Stimulated activated CD4-positive, alpha-beta T cell treated with anti-CD3 and anti-CD28 coated beads, Interleukin-2, amount 100 ng/mL, for 48 hours (primary cell): ENCODE measurements at regions not wholly inside any gene's neighbourhood (a gene's known extent, or its start where the extent isn't known, plus 50 kb on each side); places are given as distances from the start of the nearest gene placed in this dataset.

Experiments
- DNase-seq, 2 donors: peaks; one replicate each; pipeline ENCODE4 v3.0.0-alpha.2; 2020

DNA sequence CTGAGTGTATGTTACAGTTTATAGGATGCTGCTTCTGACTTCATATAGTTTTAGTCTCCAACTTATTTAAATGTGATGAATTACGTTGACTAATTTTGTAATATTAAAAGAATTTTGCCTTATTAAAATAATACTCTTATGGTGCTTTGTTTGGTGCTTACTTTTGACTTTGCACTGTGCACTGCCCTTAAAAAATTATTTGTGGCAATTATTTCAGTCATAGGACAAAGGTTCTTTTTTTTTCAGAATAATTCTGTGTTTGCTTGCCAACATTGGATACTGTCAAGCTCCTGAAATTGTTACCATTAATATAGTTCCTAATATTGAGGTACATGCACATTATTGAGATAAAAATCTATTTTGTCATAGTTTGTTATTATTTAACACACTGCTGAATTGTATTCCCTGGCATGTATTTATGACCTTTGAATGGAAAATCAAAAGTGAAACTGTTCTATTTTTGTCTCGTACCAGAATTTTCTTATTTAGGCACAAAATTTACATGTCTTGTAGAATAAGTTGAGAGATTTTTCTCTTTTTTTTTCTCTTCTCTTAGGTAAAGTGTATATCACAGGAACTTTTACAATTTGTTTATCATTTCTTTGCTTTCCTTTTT, 572.8 kb upstream of the KLHL29 start:
- no peak for DNase-seq

DNA sequence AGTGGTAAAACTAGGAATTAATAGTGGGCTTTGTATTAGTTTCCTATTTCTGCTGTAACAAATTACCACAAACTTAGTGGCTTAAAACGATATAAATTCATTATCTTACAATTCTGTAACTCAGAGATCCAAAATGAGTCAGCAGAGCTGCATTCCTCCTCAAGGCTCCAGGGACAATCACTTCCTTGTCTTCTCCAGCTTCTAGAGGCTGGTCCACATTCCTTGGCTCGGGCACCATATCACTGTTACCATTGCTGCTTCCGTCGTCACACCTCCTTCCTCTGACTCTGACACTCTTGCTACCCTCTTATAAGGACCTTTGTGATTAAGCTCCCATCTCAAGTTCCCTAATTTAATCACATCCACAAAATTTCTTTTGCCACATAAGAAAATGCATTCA, 567.8 kb upstream of the KLHL29 start:
- DNase-seq: no peak

DNA sequence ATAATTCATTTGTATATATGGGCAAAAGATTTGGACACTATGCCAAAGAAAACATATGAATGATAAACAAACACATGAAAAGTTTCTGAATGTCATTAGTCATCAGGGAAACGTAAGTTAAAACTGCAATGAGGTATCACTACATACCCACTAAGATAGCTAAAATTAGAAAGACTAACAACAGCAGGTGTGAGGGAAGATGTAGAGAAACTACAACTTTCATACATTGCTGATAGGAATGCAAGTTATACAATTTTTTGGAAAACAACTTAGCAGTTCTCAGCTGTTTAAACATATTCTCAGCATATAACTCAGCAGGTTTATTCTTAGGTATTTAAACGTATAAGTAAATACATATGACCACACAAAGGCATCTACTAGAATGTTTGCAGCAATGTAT, 563.5 kb upstream of the KLHL29 start:
- DNase-seq: no peak

DNA sequence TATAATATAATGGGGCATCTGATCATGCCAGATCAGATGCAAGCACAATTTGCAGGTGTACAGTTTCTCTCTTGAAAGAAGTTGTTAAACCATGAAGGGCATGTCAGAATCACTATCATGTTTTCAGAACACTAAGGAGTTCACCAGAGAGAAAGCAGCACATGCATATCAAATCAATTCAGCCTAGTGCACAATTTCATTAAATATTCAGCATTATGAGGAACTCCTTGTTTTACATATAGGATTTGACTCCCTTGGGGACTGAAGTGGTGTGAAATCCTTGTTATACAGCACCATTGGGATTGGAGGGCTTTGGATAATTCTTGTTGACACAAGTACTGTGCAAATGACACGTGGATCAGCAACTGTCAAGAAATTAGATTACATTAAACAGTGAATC, 562.1 kb upstream of the KLHL29 start:
- DNase-seq: no peak

DNA sequence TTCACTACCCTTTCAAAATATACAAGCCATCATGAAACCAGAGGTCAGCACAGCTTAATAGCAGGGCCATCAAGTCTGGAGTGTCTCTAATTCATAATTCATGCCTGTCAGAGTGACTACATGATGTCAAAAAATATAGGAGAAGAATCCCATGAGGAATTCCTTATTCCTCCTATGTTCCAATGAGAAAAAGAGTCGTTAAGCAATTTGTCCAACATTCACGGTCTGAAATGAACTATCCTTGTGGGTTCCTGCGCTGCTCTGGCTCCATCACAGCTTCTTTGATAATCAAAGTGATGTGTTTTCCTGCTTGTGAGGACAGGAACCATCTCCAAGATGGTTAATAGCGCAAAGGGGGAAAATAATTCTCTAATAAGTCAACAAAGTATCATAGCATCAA, 560.4 kb upstream of the KLHL29 start:
- no peak for DNase-seq

DNA sequence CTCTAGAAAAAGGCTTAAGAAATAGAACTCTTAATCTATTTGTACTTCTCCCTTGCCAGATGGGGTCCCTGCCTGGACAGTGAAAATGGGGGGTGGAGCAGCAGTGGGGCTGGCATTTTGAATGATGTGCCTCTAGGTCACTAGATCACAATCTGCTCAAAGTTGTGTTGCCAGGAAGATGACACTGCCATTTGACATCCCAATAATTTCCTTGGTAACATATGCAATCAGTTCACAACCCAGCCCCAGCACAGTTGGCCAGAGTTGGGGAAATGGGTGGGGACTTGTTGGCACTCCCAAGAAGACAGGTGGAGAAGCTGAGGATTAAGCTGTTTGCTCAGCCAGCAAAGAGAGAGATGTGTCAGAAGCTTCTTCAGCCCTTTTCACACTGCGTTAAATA, 558.3 kb upstream of the KLHL29 start:
- no peak for DNase-seq

DNA sequence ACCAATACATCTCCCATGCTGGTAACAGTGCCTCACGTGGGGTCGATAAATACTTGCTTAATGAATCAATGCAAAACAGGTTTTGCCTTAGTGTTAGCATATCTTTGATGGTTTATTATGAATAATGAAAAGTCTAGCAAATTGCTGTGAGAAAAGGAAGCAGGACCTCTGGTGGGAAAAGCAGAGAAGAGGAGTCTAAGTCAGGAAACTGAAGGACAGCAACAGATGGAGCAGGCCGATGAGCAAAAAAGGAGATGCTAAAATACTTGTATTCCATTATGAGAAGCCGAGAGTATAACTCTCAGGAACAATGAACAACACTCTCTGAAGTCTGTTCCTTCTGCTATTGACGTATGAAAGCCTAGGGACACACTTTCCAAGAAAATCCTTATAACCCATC, 555.2 kb upstream of the KLHL29 start:
- DNase-seq: no peak

DNA sequence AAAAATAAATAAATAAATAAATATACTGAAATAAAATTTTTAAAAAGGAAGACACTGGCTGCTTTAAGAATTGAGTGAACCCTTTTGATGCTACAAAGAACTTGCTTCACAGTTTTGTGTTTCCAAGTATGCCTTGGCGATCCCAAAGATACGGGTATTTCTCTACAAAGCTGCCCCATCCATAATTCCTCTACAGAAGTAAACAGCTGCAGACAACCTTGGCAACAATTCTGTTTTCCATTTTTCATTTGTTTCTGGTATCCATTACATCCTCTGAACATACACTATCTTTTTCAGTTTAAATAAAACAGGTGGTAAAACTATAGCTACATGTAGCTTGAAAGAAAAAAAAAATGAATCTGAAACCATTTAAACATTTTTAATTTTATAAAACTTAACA, 552.8 kb upstream of the KLHL29 start:
- DNase-seq: no peak

DNA sequence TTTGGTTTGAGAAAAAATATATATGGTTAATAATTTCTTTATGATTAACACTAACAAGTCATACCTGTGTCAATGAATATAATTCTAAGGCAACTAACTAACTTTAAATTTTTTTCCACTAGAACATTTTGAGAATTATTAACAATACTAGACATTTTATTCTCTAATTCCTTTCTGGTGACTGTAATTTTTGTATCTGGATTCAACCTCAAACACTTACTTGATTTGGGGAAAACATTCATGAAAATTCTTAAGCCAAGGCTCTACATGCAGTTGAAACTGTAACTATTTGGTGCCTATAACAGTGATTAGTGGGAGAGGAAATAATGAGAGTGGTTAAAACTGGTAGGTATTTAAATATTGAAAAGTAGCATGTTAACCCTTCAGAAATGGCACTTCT, 546.5 kb upstream of the KLHL29 start:
- no peak for DNase-seq

DNA sequence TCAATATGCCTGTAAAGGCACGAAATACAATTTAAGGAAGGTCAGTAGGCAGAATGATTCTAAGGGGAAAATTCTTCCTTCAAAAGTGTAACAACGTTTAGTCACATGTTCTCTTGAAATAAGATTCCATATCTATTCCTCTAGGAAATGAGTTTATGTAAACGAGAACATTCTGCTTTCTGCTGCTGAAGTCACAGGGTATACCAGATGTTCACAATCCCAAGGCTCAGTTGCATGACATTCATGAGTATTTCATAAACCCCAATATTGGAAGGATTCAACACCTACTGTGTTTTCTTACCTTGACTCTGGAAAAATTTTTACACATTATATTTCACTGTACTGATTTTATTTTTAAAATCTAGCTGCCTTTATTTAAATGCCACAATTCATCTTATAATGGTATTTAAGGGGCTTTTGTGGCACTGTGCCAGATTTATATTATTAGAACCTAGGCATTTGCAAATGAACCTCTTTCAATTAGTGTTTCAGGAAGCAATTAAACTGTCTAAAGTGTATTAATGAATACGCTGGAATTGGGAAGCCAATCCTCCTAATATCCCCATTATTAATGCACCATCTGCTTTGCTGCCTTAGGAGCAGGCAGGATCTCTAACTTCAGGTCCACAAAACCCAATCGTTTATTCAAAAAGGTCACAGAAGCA, 542.6 kb upstream of the KLHL29 start:
- no peak for DNase-seq

DNA sequence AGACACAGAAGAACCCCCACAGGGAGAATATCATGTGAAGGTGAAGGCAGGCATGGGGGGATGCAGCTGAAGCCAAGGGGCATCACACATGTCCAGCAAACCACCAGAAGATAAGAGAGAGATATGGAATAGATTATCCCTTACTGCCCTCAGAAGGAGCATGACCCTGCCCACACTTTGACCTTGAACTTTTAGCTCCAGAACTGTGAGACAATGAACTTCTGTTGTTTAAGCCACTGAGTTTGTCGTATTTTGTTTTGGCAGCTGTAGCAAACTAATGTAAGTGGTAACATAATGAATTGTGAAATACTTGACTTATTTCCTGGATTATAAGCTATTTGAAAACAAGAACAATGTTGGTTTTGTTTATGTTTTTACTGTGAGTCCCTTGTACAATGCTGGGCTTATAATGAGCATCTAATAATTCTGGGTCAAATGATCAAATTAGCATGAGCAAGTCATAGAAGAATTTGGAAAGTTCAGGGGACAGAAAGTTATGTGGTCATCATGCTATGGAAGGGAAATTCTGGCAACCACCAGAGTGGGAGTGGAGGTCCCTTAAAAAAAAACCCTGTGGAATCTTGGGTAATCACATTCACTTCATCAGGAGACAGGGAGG, 541.0 kb upstream of the KLHL29 start:
- no peak for DNase-seq

DNA sequence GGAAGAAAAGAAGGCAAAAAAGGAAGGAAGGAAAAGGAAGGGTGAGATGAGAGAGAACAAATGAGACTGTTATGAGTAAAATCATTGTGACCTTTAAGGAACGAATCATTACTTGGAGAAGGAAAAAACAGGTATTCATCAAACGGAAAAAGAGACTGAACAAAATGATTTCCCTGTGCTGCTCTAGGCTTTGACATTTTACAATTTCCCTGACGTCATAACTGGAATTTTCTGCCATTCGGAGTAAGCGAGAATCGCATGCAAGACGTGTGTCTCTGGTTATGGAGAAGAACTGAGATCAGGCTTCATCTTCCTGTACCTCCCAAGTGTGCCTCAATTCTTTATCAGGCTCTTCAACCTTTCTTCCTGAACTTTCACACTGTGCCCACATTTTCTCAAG, 534.7 kb upstream of the KLHL29 start:
- DNase-seq: no peak

DNA sequence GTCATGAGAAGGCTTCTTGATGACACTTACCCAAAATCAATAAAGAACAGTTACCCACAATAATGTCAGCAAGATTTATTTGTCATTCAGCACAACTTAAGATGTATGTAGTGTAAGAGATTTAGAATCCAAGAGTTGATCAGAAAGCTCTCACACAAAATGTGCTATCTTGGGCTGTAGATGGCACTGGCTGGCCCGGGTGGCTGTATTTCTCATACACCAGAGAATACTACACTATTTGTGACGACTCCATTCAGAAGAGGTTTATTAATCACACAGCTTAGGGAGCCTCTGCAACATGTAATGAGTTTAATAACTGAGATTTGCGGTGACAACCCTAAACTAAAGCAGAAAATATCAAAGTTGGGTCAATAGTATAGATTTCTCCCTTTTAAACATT, 530.4 kb upstream of the KLHL29 start:
- no peak for DNase-seq

DNA sequence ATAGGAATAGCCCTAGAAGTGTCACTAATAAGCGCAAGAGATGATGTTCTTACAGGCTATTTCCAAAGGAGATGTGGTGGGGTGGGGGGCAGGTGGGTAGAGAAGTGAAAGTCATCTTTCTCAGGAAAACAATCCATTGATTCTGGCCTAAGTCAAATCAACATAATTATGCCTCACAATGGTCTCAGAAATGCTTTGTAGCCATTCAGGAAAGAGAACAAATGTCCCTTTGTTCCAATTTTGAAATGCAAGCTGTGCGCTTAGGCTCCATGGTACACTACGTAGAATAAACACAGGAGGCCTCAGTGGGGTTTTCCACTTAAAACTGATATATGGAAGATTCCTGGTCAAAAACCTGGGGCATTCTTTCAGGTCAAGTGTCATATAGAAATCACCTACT, 529.9 kb upstream of the KLHL29 start:
- DNase-seq: no peak

DNA sequence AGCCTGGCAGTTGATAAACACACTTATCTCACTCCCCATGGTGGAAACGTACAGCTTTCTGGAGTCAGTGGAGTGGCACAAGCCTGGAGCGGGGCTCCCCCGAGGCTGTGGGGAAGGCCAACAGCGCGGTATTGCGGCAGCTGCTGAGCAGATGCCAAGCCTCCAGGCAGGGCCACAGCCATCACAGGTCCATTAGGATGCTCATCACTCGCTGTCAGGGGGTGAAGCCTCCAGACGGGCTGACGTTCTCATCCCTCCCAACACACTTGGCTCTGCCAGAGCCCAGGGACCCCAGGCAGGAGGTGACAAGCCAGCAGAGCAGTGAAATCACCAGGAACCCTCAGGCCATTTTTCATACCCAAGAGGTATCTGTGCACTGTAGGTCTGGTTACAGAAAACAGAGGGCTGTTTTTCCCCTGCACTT, 529.2 kb upstream of the KLHL29 start:
- no peak for DNase-seq

DNA sequence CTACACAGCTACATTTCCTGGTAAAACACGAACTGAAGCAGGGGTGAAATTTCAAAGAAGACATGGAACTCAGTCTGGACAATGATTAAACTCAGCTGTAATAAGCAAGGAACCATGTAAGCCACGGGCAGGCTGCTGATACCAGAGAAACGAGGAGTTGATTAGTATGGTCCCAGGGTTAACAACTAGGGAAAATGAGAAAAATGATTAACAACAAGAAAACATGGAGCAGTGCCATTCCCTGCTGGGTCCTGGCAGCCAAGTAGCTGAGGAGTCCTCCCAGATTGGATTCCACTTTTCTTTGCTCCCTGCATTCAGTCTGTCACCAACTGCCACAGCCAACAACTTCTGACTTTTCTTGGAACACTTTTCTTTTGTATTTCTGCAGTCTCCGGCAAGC, 517.0 kb upstream of the KLHL29 start:
- DNase-seq: no peak

DNA sequence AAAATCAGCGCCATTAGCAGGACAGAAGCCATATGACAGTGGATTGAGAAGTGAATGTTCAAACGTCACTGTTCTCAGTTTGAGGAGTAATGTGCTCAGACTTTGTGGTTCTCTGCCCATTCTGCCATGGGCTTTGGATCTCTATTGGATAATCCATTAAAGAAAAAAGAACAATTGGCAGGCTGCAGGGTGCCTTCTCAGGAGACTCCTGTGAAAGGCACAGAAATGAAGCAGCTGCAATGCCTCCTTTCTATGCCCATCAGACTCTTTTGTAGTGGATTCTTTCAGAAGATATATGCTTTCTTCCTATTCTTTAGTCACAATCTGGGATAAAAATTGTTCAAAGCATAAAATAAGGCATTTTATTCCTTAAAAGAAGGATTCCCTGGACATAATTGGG, 506.9 kb upstream of the KLHL29 start:
- no peak for DNase-seq

DNA sequence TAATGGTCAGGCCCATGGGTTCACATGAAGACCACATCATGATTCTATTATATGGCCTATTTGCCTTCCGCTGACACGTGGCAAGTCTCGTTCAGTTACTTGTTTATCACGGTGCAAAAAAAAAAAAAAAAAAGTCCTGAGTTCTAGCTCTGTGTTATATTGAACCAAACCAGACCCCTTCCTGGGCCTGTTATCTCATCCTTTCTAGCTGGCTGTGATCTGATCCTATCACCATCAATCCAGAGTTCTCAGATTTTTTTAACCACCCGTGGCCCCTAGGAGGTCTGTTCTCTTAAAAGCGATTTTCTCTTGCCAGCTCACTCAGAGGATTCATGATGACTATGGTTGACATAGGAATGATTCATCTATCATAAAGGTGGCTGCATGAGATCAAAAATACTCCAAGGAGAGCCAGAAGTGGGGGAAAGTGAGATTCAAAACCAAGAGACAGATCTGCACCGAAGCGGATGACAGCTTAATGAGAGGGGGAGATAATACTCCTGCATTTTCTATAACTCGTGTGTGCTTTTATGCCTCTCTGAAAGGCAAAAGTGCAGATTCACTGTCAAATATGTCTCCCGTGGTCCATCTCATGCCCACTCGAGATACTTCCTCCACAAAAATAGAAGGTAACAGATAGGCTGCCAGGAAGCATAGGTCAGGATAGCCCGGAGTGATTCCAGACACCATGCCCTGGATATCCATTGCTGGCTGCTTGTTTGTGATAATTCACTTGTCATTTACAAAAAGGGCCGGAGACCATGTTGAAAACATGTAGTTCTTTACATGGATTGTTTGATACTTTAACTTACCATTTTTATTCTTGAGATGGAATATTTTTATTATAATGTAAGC, 505.7 kb upstream of the KLHL29 start:
- no peak for DNase-seq

DNA sequence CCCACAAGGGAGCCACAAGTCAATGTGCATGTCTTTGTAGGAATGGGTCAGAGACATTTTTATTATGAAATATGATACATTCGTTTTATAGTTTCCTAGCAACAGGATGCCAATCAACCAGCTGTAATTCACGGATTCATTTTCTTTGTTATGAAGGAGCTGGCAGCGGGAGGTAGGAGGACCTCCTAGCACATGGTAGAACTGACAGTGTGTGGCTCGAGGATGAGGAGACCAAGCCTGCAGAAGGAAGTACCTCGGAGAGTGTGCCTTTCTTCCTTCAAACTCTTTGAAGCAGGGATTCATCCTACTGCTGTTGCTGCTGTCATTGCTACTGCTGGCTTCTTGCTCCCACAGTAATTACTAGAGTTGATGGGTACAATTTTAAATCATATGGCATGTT, 504.8 kb upstream of the KLHL29 start:
- DNase-seq: no peak

DNA sequence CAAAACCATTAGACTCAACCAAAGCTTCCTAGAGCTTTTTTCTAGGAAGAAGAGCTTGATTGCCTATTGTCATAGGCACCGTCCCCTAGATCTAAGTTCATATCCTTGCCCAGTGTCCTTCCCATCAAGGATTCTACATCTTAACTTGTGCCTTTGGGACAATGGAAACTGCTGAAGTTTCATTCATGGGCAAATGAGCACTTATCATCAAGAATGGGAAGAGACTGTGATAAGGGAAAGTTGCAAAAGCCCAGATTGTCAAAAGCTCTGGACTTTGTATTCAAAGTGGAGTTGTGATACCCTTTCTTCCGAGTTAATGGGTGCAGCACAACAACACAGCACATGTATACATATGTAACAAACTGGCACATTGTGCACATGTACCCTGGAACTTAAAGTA, 503.0 kb upstream of the KLHL29 start:
- DNase-seq: no peak

DNA sequence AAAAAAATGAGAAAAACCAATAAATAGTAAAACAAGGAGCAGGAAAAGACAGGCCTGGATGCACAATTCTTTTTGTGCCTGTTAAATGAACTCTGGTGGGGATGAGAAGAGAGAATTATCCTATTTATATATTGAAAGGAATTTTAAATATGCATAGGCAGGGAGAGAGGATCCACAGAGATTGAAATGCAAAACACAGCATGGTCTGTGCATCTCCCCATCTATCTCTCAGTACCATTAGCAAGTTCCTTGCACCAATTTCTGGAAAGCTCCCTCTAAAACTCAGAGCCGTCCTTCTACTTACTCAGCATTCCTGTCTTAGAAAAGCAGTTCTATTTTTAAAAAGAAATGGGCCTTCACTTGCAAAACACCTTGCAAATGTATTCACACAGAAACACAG, 502.3 kb upstream of the KLHL29 start:
- DNase-seq: no peak

DNA sequence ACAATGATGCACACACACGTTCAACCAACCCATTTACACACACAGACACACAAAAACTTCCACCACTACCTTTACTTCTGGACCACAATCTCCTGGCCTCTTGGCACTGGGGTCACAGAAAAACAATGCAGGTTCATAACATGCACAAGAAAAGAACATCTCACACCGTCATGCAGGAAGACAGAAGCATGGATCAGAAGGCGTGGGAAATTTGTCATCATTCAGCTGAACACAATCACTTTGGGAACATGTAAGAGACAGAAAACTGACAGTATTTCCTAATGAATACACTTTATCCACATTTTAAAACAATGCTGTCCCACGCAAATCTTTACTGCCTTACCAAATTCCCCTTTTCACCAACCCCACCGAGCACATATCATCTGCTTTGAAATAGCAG, 501.9 kb upstream of the KLHL29 start:
- DNase-seq: no peak

DNA sequence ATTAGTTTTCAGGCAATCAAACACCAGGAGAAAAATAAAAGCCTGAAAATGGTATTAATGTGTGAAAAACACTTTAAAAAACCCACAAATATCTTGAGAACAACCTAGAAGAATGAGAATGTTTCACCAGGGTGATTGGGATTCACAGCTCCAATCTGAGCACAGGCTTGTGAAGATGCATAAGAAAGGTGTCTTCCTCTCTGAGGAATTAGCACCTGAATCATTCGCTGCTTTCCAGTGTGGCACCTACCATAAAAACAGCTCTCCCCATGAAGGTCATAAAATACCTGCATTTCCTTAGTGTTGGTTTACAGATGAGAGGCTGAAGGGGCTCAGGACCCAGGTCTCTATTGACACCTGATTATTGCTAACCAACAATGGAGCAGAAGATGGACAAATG, 499.7 kb upstream of the KLHL29 start:
- no peak for DNase-seq

DNA sequence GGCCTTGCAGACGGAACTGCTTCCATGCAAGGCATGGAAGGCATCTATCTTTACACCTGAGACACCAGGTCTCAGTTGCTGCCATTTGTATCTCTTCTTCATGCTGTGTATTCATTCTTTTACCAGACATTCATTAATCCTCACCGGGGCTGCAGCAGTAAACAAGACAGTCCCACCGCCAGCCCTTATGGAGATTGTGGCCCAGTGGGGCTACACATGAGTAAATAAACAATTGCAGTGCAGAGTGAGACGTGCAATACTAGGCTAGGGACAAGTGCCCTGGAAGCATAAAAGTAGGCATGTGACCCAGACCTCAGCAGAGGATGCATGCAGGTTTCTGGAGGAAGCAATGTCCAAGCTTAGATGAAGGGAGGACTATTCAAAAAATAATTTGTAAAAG, 497.6 kb upstream of the KLHL29 start:
- DNase-seq: no peak
